ENCODE measurements at regions not wholly inside any gene's neighbourhood (a gene's known extent, or its start where the extent isn't known, plus 50 kb on each side); places are given as distances from the start of the nearest gene placed in this dataset.
"Not testable (repeated sequence)": the region's sequence is repeated elsewhere in the genome, so short reads cannot be mapped to it uniquely, and the experiment has no call there.

DNA sequence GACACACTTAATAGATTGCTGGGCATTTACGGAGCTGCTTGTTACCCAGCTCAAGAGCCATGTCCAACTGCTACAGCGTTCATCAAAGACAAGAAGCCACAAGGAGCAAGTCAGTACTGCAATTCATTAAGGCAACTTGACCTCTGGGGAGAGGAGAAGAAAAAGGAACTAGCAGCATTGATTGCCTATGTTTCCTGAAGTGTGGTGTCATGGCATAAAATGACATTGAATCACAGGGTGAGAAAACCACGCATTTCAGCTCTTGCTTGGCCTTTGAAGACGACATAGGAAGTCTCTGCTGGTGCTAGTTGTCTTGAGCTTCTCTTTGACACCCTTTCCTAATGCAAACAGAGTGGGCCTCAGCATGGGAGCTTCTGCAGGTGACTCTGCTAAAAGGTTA lies 139.1 kb downstream of the CDH26 start:
- no peak for DNase-seq

DNA sequence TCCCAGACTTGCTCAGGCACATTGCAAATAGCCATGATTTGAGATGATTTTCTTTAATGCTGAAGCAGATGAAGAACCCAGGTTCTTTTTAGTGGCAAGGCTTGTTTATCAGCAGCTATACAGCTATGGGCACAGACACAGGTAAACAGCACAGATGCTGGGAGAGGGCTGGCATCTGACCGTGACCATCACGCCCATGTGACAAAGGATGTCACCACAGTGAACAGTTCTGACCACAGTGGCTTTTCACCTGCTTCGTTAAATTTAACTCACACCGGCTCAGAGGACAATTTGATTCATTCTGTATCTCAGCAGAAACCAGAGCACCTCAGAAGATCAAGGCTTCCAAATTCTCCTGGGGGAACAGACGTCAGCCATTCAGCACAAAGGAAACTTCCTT lies 142.6 kb downstream of the CDH26 start:
- DNase-seq, result peak; percentile 10

DNA sequence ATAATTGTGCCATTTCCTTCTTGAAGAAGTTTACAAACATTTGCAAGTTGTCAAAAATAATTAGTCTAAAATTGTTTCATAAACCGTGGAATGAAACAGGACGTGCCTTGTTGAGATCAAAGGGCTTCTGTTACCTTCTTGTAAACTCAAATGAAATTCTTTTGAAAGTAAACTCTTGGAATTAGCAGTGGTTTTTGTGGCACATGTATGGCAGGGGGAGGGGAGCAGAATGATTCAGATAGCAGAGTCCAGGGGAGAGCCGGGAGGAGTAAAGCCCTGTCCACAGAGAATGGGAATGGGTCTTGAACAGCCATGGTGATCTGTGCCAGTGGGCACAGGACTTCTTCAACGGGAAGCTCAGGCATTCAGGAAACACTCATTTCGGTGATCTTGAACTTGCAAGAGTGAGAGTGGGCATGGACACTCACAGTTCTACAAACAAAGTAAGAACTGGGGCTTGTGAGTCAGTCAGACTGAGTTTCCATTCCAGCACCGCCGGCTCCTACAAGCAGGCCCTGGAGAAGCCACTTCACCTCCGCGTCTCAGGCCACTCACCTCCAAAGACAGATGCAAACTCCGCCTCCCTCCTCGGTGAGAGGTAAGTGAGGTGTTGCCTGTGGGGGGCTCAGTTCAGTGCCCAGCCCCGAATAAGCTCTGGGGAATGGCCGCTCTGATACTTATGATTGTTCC lies 143.1 kb downstream of the CDH26 start:
- no peak for DNase-seq

DNA sequence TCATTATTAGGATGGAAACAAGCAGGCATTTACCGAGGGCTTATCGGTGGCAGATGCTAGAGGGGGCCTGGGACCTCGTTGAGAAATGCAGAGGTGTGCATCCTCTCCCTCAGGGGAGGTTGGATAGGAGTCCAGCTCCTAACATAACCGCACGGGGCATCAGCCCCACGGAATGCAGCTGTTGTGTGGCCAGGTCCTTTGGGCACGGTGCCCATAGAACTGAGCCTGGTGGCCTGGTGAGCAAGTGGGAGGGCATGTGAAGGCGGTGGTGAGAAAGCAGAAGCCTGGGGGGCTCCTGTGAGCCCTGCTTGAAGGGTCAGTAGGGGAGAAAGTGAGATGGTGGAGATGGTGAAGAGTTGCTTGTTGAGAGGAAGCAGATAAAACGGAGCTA lies 143.7 kb downstream of the CDH26 start:
- DNase-seq, result no peak

DNA sequence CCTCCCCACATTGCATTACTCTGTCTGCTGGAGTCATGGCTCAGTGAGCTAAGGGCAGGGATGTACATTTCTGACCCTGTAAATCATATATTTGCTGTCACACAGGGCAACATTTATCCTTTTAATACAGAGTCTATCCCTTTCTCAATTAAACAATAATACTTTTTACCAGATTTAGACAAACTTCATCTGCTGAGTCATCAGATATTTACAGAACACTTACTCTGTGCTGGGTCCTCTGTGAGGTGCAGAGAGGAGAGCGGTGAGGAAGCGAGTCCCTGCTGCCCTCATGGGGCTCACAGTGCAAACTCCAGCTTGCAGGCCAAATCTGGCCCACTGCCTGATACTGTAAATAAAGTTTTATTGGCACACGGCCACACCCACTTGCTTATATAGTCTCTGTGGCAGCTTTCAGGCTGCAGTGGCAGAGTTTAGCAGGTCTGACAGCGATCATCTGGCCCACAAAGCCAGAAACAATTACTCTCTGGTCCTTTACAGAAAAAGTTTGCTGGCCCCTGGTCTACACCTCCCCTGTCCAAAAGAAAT lies 144.5 kb downstream of the CDH26 start:
- no peak for DNase-seq

DNA sequence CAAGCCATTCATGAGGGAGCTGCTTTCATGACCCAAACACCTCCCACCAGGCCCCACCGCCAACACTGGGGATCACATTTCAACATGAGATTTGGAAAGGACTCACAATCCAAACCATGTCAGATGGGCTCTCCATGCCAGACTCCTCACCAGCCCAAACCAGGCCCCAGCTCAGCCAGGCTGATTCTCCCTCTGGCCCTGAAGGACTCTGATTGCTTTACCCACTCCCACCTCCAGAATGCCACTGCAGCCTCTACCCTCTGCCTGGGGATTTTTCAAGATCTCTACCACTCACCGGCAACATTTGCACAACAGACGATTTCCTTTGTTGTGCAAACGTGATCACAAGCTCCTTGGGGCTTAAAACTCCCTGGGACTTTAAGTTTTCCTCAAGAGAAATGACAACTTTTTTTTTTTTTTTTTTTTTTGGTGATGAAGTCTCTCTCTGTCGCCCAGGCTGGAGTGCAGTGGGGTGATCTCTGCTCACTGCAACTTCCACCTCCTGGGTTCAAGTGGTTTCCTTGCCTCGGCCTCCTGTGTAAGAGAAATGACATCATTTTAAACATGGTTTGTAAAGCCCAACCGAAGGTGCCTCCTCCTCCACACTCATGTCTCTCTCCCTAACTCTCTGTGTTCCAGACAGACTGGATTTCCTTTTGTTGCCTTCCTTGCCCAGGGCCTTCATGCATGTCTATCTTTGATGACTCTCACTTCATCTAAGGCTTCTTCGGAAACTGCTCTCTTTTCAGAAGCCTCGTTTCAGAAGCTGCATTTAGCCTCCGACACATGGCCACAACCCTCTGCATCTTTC lies 147.0 kb downstream of the CDH26 start:
- no peak for DNase-seq

DNA sequence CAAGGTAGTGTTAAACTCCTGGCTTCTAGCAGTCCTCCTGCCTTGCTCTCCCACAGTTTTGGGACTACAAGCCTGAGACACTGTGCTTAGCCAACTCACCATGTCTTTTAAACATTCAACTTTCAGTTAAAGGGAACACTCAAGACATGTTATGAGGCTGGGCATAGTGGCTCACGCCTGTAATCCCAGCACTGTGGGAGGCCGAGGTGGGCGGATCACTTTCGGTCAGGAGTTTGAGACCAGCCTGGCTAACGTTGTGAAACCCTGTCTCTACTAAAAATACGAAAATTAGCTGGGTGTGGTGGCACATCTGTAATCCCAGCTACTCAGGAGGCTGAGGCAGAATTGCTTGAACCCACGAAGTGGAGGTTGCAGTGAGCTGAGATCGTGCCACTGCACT lies 148.0 kb downstream of the CDH26 start:
- not testable (repeated sequence) for DNase-seq

DNA sequence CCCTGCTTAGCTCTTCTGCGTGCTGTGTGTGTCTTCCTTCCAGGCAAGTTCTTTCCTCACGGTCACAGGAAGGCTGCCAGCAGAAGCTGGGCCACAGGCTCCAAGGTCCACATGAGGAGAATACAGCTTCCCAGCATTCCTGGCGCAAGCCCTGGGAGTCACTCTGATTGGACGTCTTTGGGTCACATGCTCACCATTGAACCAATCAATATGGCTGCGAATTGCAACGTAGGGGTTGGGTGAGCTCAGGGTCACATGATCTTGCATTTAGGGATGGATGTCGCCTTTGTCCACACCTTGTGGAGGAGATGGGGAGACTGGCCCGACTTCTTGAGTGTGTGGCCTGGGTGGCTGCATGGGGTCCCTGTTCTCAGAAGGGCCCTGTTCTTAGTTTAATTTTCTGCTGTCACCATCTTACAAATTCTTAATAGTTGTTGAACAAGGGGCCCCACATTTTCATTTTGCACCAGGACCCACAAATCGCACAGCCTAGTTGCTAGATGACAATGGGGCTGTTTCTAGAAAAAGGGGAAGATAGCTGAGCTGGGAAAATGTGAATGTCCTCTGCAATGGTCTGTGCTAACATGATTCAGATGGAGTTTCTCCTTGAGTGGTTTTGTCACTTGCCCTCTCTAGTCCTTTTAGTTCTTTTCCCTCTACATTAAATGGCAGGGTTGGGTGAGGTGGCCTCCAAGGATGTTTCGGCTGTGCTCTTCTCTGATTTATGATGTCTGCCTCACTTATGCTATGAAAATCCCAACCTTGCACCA lies 149.6 kb downstream of the CDH26 start:
- DNase-seq, result no peak

DNA sequence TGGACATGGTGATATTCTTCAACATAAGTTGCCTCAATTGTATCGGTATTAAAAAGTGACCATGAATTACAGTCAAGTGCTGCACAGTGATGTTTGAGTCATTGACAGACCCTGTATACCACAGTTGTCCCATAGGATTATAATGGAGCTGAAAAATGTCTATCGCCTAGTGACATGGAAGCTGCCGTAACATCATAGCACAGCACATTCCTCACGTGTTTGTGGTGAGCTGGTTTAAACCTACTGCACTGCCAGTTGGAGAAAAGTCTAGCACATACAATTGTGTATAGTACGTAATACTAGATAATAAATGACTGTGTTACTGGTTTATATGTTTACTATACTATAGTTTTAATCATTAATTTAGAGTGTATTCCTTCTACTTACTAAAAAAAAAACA lies 150.2 kb downstream of the CDH26 start:
- no peak for DNase-seq

DNA sequence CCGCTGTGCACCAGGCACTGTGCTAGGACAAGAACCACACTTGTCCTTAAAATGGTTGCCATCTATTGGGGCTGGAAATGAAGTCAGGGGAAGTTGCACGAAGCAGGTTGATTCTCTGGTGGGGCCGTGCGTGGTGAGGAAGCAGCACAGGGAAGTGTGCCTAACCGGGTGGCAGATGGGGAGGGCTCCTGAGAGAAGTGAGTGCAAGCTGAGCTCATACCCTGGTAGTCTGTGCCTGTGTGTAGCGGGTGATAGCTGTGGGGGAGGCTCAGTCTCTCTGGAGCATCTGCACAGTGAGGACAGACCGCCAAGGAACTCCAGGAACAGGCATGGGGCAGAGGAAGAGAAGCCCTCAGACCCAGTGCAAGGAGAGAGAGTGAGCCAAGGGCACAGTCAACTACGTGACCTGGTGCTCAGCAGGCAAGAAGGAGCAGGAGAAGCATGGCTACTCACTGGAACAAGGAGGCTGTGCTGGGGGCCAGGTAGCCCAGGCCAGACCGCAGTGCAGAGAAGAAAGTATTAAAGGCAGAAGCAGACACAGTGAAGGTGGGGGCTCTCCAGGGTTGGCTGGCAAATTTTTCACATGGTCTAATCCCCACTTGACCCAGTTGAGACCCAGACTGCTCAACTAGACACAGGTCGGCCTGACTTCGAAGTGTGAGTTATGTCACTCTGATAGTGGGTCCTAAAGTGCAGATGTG lies 155.0 kb downstream of the CDH26 start:
- no peak for DNase-seq

DNA sequence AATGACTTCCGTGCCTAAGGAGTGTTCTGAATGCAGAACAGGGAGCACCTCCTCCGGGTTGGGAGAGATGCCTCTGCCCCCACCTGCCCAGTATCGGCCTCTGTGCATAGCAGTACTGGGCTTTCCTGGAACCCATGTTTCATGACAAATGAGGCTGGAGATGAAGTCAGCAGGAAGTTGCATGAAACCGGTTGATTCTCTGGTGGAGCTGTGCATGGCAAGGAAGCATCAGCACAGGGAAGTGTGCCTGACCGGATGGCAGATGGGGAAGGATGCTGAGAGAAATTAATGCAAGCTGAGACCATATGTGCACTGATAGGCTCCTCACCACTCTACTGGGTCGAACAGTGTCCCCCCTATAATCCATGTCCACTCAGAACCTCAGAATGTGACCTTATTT lies 155.5 kb downstream of the CDH26 start:
- DNase-seq, result no peak

DNA sequence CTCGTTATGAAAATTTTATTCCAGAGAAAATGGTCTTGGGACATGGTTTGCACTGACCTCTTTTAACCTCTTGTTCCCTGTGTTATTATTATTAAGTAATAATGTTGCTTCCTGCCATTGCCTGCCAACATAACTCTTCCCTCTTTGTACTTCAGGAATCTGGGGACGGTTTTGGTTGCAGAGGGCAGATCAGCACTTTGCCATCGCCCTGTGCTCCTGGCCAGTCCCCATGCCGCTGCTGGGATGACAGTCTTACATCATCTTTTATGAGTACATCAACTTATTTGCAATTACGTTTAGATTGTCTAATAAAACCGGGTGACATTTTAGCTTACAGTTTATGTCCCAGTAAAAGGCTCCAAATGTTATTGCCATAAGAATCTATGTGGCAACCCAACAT lies 157.2 kb downstream of the CDH26 start:
- no peak for DNase-seq

DNA sequence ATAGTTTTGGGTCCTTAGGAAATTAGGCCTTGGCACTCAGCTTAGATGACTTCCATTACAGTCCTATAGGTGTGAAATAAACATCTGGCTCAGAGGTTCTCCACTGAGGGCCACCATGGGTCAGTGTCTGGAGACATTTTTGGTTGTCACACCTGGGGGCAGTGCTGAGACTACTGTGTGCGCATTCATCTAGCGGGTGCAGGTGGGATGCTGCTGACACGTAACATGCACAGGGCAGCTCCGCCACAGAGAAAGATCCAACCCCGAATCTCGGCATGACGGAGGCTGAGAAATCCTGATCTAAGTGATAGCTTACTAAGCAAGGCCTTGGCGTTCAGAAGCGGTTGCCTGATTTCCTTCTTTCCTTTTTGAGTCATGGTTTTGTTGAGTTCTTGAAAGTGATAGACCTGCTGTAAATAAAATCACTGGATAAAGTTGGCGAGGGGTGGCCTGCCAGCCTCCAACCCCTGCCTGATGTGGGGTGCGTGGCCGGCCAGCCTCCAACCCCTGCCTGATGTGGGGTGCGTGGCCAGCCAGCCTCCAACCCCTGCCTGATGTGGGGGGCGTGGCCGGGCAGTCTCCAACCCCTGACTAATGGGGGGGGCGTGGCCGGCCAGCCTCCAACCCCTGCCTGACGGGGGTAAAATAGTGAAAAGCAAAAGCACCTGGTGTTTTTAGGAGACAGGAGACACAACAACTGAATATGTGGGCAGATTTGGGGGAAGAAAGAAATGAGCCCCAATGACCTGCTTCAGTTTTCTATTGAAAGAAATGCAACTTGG lies 158.1 kb downstream of the CDH26 start:
- DNase-seq, result no peak

DNA sequence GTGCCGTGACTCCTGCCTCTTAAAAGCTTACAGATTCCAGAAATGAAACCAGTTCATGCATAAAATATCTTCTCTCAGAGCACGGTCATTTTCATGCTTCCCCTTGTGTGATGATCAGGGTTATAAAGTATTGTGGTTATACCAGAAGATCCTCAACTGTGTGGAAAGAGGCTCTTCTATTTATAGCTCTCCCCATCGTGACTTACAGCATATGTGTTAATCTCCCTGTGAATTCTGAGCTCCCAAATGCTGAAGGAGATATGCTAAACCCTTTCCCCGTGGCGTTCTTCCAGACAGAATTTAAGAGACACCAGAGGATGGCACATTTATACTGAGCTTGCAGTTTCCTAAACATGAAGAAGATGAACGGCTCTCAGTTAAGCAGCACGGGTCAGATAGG lies 158.8 kb downstream of the CDH26 start:
- no peak for DNase-seq

DNA sequence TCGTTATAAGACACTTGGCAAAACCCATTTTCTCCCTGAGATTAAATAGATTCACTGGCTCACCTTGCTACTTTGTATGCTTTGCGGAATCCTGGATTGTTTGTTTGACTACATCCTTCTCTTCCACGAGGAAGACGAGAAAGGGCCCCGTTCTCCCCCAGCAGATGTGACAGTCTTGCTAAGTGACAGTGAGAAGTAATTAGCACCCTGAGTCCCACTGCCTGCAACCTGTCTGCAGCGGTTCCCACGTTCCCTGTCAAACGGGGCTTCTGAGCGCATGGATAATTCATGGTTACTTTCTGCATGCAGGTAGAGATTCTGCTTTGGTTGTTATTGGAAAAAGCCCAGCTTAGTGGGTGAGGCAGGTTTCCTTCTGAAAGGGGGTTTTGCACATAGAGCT lies 163.7 kb downstream of the CDH26 start:
- DNase-seq, result no peak

DNA sequence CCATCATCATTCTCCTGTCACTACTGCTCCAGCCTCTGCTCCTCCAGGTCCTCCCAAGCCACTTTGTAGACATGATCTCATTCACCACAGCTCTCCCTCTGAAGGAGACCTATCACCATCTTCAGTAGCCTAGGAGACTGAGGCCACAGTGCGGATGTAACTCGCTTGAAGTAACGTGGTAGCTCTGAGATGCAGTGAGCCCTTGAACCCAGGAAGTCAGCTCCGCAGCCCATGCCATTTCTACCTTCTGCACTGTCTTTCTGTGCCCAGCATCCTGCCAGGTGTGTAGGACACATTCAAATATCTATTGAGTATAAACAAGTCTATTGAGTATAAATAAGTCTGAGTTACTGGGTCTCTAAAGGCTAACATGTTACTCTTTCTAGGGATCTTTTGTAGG lies 164.4 kb downstream of the CDH26 start:
- DNase-seq, result no peak

DNA sequence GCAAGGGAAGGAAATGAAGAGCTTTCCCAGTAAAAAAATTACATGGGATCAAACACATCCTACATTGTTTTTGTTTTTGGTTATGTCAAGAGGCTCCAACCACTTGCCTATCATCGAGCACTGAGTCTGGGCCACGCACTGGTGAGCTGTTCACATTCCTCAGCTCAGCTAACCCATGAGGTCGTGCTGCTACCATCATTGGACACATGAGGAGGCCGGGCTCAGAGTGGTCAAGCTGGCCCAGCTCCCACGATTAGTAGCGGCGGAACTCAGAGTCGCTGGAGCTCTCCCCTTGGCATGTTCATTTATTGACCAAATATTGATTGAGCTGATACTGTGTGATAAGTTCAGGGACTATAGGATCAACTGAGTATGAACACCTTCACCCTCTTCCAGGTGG lies 164.9 kb downstream of the CDH26 start:
- DNase-seq, result no peak

DNA sequence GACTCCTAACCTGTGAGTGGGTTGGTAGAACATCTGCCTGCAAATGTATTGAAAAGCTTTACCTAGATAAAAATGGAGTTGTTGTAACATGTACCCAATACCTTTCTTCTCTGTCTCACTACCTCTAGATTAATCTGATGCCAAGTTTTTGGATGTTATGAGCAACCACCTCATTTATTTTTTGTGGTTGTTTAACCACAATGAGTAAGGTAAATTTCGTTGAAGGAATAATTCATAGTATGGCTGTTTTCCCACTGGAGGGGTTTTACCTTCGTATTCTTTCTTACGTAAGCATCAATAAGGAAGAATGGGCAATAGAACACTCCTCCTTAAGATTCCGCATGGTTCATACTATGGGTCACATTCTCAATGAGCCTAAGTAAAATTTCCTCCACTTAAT lies 165.4 kb downstream of the CDH26 start:
- no peak for DNase-seq

DNA sequence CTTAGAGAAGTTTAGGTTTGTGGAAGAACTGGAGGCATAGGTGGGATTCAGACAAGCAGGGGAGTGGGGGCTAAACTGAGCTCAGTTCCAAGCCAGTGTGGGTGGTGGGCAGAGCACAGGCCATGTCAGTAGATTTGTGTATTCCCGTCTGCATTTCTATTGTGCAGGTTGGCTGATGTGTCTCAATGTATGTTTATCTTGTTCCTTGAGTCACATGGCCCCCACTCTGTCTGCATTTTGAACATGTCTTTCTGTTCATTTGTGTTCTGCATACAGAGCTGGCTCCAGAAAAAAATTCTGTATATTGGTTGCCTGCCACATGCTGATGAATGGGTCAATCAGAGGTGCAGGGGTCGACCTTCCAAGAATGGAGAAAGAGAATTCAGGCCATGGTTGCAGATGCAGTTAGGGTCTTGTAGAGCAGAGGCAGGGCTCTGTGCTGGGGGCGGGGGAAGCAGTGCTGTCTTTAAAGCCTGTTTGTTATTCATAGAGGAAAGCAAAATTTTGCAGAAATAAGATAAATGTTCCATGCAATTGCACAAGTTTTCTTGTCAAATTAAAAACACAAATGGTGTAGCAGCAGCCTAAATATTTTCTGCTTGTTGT lies 166.7 kb downstream of the CDH26 start:
- no peak for DNase-seq

DNA sequence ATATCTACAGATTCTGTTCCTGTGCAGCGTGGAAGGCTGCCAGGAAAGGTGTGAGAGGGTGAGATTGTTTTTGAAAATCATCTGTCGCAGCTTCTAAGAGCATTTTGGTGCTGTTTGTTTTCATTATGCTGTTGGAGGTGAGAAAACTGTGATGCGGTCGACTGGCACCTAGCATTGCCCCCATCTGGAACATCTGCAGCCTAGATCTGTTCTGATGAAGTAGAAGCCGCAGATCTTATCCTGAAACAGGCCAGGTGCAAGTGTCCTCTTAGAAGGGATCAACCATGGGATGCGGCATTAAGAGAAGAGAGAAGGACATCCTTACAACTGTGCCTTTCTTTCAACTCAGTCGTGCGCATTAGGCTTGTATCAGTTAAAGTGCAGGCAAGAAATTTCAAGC lies 167.3 kb downstream of the CDH26 start:
- DNase-seq, result no peak

DNA sequence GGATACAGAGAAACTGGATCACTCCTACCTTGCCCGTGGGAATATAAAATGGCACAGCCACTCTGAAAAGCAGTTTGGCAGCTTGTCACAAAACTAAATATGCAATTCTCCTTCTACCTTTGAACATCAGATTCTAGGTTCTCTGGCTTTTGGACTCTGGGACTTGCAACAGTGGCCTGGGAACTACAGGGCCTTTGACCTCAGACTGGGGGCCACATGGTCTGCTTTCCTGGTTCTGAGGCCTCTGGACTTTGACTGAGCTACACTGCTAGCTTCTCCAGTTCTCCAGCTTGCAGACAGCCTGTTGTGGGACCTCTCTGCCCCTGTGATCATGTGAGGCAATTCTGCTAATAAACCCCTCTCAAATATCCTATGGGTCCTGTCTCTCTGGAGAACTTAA lies 168.8 kb downstream of the CDH26 start:
- no peak for DNase-seq

DNA sequence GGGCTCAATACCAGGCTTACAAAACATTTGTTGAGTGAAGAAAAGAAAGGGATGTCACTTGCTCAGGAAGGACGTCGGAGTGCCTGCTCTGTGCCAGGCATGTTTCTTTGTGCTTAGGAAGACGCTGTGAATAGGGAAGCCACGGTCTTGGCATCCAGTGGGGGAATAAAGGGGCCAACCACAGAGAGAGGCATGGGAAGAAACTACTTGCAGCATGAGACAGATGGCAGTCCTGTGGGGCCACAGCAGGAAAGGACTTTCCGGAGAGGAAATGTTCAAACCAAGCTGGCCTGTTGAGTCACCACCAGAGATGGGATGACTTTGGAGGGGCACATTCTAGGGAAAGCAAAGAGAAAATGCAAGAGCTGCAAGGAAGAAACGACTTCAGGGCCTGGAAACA lies 173.2 kb downstream of the CDH26 start:
- DNase-seq, result no peak

Measured in activated CD4-positive, alpha-beta T cell treated with anti-CD3 and anti-CD28 coated beads, Interleukin-10, Interleukin-2, amounts not matched to agents 100 ng/mL and 50 ng/mL, durations not matched to agents 16 hours and 8 hours (primary cell).